GM23338 (cell line): ENCODE measurements at regions not wholly inside any gene's neighbourhood (a gene's known extent, or its start where the extent isn't known, plus 50 kb on each side); places are given as distances from the start of the nearest gene placed in this dataset.

Experiments used
- ATAC-seq: fragments of 200-7000 bp; cut with Tn5 transposase; 3 replicates; pipeline ENCODE4 v1.9.1; 2020
- DNase-seq: peaks from one replicate; pipeline ENCODE4 v3.0.0-alpha.2; 2015; ENCODE audit warnings: low spot score
- H2AFZ ChIP-seq: fragments of 200-600 bp; sonication (generic); 2 replicates; pipeline ENCODE4 v1.8.0; 2016; ENCODE audit warnings: antibody characterized with exemption, mild to moderate bottlenecking, moderate library complexity
- H3F3A ChIP-seq: fragments of 200-600 bp; sonication (generic); replicated peaks from 2 replicates; pipeline ENCODE4 v1.8.0; 2017; ENCODE audit warnings: antibody characterized with exemption, mixed run types, low read depth
- H3K27ac ChIP-seq: fragments of 200-600 bp; sonication (generic); 2 replicates; pipeline ENCODE4 v1.6.1; 2016; ENCODE audit warnings: low read depth
- H3K27me3 ChIP-seq: fragments of 200-600 bp; sonication (generic); 2 replicates; pipeline ENCODE4 v1.8.0; 2016; ENCODE audit warnings: mild to moderate bottlenecking, mixed run types, moderate library complexity; ENCODE audit not compliant: insufficient read depth
- H3K36me3 ChIP-seq: fragments of 200-600 bp; sonication (generic); 2 replicates; pipeline ENCODE4 v1.8.0; 2016; ENCODE audit warnings: mild to moderate bottlenecking; ENCODE audit not compliant: insufficient read depth
- H3K4me1 ChIP-seq: fragments of 200-600 bp; sonication (generic); 2 replicates; pipeline ENCODE4 v1.8.0; 2016; ENCODE audit warnings: mild to moderate bottlenecking, moderate library complexity; ENCODE audit not compliant: insufficient read depth
- H3K4me2 ChIP-seq: fragments of 200-600 bp; sonication (generic); 2 replicates; pipeline ENCODE4 v1.7.1; 2017; ENCODE audit warnings: mixed run types
- H3K4me3 ChIP-seq: fragments of 200-600 bp; sonication (generic); 2 replicates; pipeline ENCODE4 v1.6.1; 2016; ENCODE audit warnings: mixed run types
- H3K79me2 ChIP-seq: fragments of 200-600 bp; sonication (generic); replicated peaks from 2 replicates; pipeline ENCODE4 v1.8.0; 2017; ENCODE audit warnings: mild to moderate bottlenecking; ENCODE audit not compliant: insufficient read depth
- H3K9me2 ChIP-seq: fragments of 200-600 bp; sonication (generic); 2 replicates; pipeline ENCODE4 v1.8.0; 2017; ENCODE audit not compliant: insufficient read depth
- H4K20me1 ChIP-seq: fragments of 200-600 bp; sonication (generic); replicated peaks from 2 replicates; pipeline ENCODE4 v1.8.0; 2017; ENCODE audit warnings: mild to moderate bottlenecking; ENCODE audit not compliant: insufficient read depth
- H3K27ac Mint-ChIP-seq: 2 replicates; pipeline ENCODE4 v1.8.0; 2020; ENCODE audit warnings: inconsistent platforms, mild to moderate bottlenecking, moderate library complexity, mixed read lengths
- H3K27me3 Mint-ChIP-seq: 3 replicates; pipeline ENCODE4 v1.8.0; 2022; ENCODE audit warnings: low read depth, mild to moderate bottlenecking, moderate library complexity, mixed read lengths, inconsistent platforms; ENCODE audit not compliant: insufficient read depth, poor library complexity
- H3K36me3 Mint-ChIP-seq: 3 replicates; pipeline ENCODE4 v1.8.0; 2021; ENCODE audit warnings: low read depth, mild to moderate bottlenecking, inconsistent platforms, moderate library complexity, mixed read lengths
- H3K4me1 Mint-ChIP-seq: 3 replicates; pipeline ENCODE4 v1.8.0; 2020; ENCODE audit warnings: mild to moderate bottlenecking, inconsistent platforms, mixed read lengths
- H3K4me3 Mint-ChIP-seq: 3 replicates; pipeline ENCODE4 v1.8.0; 2021; ENCODE audit warnings: moderate library complexity, mild to moderate bottlenecking, inconsistent platforms, mixed read lengths
- H3K9me3 Mint-ChIP-seq: 3 replicates; pipeline ENCODE4 v1.8.0; 2020; ENCODE audit warnings: moderate library complexity, mild to moderate bottlenecking, inconsistent platforms, mixed read lengths
- CREB1 ChIP-seq: fragments of 250-450 bp; sonication (Bioruptor Pico); IDR thresholded peaks from 2 replicates; pipeline ENCODE4 v1.5.0; 2020; ENCODE audit warnings: low read depth, mild to moderate bottlenecking, moderate library complexity
- ETS1 ChIP-seq: IDR thresholded peaks from 2 replicates; pipeline ENCODE4 v1.6.1; 2016; ENCODE audit warnings: antibody characterized with exemption
- EZH2 ChIP-seq: fragments of 200-600 bp; sonication (generic); IDR thresholded peaks from one replicate; pipeline ENCODE4 v1.8.0; 2017; ENCODE audit warnings: antibody characterized with exemption, mild to moderate bottlenecking, low read depth; ENCODE audit not compliant: unreplicated experiment
- EZH2phosphoT487 ChIP-seq: fragments of 200-600 bp; sonication (generic); IDR thresholded peaks from one replicate; pipeline ENCODE4 v1.8.1; 2018; ENCODE audit warnings: antibody characterized with exemption; ENCODE audit not compliant: unreplicated experiment
- JUNB ChIP-seq: IDR thresholded peaks from one replicate; pipeline ENCODE4 v1.6.1; 2016; ENCODE audit warnings: antibody characterized with exemption; ENCODE audit not compliant: unreplicated experiment
- NANOG ChIP-seq: IDR thresholded peaks from 2 replicates; pipeline ENCODE4 v1.6.1; 2016; ENCODE audit warnings: antibody characterized with exemption, borderline replicate concordance
- POLR2AphosphoS5 ChIP-seq: IDR thresholded peaks from 2 replicates; pipeline ENCODE4 v1.6.1; 2016; ENCODE audit warnings: antibody characterized with exemption, low read depth
- STAT1 ChIP-seq: IDR thresholded peaks from one replicate; pipeline ENCODE4 v1.6.1; 2016; ENCODE audit warnings: antibody characterized with exemption; ENCODE audit not compliant: unreplicated experiment
- ZNF114 ChIP-seq: fragments of 250-450 bp; sonication (Bioruptor Pico); IDR thresholded peaks from 2 replicates; pipeline ENCODE4 v1.5.0; 2020; ENCODE audit warnings: mild to moderate bottlenecking, moderate library complexity
- ZNF331 ChIP-seq: fragments of 250-450 bp; sonication (Bioruptor Pico); IDR thresholded peaks from 2 replicates; pipeline ENCODE4 v1.5.0; 2020; ENCODE audit warnings: low read depth, mild to moderate bottlenecking, moderate library complexity
- ZNF462 ChIP-seq: fragments of 250-450 bp; sonication (Bioruptor Pico); IDR thresholded peaks from 2 replicates; pipeline ENCODE4 v1.5.0; 2020; ENCODE audit warnings: mild to moderate bottlenecking, moderate library complexity
- TF ChIP-seq, protein P1 (sequence below): IDR thresholded peaks from one replicate; pipeline ENCODE4 v1.6.1; 2018; ENCODE audit warnings: antibody characterized with exemption; ENCODE audit not compliant: unreplicated experiment
- TF ChIP-seq, protein P2 (sequence below), 2 experiments: fragments of 200-600 bp in 1 of 2; sonication (generic) in 1 of 2; conservative IDR thresholded peaks; 2 replicates each; pipeline versions ENCODE4 v1.5.1 to v1.6.1; 2016 to 2017; ENCODE audit warnings: antibody characterized with exemption in 2 of 2, low read depth in 2 of 2, mild to moderate bottlenecking in 2 of 2, moderate library complexity in 1 of 2

DNA sequence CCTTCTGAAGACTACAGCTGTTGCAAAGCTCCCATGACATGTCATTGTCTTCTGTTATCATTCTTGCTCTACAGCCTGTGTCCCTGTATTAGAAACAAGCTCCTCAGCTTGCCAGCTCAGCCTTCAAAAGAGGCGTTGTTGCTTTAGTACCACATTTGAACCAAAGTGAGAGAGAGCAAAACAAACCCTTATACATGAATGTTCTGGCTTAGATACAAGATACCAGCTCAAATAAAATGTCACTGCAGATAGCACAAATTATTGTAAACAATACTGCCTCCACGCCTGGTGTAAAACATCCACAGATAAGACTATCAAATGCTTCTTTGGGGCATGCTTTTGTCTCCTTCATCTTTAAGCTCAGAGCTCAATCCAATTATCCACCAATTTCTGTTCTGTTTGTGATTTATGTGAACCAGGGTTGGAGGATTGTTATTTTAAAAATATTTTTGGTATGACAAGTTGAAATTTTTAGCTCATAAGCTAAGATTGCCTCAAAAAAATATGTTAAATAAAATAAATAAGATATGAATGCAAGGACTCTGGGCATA, 403.6 kb upstream of the CDIN1 start:
- Mint-ChIP-seq H3K36me3 (no peaks in the 10 kb centered on the region), H3K4me1 (peaks cover 14% of the 10 kb centered on the region), H3K27ac (no peak overlapping the region), H3K27me3 (no peaks in the 10 kb centered on the region), H3K9me3 (no peaks in the 10 kb centered on the region), H3K4me3 (no peak overlapping the region)
- Histone ChIP-seq H3K9me2 (no peaks in the 10 kb centered on the region), H3K36me3 (no peaks in the 10 kb centered on the region), H4K20me1 (no peaks in the 10 kb centered on the region), H3K27ac (no peak overlapping the region), H3K4me2 (no peak overlapping the region), H3K4me1 (no peaks in the 10 kb centered on the region), H3K27me3 (no peaks in the 10 kb centered on the region), H3K79me2 (no peaks in the 10 kb centered on the region), H2AFZ (no peak overlapping the region), H3K4me3 (no peak overlapping the region), H3F3A (no peaks in the 10 kb centered on the region)
- no peak for DNase-seq
- TF ChIP-seq ETS1 (no peak), STAT1 (no peak), EZH2phosphoT487 (no peak), ZNF462 (CRISPR knock-in tag) (no peak), EZH2 (no peak), ZNF114 (CRISPR knock-in tag) (no peak), ZNF331 (CRISPR knock-in tag) (no peak), CREB1 (CRISPR knock-in tag) (no peak), POLR2AphosphoS5 (no peak), JUNB (no peak), NANOG (no peak)
- TF ChIP-seq, protein P1, sequence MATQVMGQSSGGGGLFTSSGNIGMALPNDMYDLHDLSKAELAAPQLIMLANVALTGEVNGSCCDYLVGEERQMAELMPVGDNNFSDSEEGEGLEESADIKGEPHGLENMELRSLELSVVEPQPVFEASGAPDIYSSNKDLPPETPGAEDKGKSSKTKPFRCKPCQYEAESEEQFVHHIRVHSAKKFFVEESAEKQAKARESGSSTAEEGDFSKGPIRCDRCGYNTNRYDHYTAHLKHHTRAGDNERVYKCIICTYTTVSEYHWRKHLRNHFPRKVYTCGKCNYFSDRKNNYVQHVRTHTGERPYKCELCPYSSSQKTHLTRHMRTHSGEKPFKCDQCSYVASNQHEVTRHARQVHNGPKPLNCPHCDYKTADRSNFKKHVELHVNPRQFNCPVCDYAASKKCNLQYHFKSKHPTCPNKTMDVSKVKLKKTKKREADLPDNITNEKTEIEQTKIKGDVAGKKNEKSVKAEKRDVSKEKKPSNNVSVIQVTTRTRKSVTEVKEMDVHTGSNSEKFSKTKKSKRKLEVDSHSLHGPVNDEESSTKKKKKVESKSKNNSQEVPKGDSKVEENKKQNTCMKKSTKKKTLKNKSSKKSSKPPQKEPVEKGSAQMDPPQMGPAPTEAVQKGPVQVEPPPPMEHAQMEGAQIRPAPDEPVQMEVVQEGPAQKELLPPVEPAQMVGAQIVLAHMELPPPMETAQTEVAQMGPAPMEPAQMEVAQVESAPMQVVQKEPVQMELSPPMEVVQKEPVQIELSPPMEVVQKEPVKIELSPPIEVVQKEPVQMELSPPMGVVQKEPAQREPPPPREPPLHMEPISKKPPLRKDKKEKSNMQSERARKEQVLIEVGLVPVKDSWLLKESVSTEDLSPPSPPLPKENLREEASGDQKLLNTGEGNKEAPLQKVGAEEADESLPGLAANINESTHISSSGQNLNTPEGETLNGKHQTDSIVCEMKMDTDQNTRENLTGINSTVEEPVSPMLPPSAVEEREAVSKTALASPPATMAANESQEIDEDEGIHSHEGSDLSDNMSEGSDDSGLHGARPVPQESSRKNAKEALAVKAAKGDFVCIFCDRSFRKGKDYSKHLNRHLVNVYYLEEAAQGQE, result no peak
- TF ChIP-seq, protein P2, sequence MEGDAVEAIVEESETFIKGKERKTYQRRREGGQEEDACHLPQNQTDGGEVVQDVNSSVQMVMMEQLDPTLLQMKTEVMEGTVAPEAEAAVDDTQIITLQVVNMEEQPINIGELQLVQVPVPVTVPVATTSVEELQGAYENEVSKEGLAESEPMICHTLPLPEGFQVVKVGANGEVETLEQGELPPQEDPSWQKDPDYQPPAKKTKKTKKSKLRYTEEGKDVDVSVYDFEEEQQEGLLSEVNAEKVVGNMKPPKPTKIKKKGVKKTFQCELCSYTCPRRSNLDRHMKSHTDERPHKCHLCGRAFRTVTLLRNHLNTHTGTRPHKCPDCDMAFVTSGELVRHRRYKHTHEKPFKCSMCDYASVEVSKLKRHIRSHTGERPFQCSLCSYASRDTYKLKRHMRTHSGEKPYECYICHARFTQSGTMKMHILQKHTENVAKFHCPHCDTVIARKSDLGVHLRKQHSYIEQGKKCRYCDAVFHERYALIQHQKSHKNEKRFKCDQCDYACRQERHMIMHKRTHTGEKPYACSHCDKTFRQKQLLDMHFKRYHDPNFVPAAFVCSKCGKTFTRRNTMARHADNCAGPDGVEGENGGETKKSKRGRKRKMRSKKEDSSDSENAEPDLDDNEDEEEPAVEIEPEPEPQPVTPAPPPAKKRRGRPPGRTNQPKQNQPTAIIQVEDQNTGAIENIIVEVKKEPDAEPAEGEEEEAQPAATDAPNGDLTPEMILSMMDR (conservative IDR thresholded peaks at IDR 0.05; ENCODE audit: low read depth in 2 of 2), result no peak
- ATAC-seq, result no peak
